ENCODE measurements at regions not wholly inside any gene's neighbourhood (a gene's known extent, or its start where the extent isn't known, plus 50 kb on each side); places are given as distances from the start of the nearest gene placed in this dataset.
"Not testable (repeated sequence)": the region's sequence is repeated elsewhere in the genome, so short reads cannot be mapped to it uniquely, and the experiment has no call there.

DNA sequence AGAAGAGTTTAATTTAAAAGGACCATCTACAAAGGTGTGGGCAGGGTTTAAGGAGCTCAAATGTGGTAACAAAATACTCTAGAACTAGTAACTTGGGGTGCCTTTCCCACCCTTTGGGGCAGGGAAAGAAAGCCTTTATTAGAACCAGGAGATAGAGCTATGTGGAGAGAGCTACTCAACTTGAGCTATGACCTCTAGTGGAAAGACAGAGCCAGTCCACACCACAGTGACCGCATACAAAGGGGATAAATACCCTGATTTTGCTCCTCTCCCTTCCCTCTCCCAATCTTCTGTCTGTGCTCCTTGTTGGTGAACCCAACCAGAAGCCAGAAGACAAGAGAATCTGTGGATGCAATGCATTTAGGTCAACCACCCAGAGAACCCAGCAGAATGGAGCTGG is 54.4 kb upstream of the JAK1 start:
- DNase-seq (ENCODE audit: low read depth in 2 of 2): no peak

DNA sequence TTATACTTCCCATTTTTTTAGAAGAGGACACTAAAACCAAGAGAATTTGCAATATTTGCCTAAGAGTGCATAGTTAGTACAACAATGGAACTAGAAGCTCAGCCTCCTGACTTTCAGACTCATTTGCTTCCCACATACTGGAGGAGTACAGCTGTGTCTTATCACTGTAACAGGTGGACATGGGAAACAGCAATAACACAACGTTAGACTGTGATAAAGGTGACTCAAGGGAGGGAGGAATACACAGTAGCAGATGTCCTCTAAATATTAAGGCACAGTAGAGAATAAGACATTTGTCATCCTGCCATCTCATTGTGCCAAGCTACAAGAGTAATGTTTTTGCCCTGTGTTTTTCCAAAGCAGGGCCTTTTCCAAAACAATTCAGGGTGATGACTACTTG is 55.4 kb upstream of the JAK1 start:
- DNase-seq (ENCODE audit: low read depth in 2 of 2): no peak

DNA sequence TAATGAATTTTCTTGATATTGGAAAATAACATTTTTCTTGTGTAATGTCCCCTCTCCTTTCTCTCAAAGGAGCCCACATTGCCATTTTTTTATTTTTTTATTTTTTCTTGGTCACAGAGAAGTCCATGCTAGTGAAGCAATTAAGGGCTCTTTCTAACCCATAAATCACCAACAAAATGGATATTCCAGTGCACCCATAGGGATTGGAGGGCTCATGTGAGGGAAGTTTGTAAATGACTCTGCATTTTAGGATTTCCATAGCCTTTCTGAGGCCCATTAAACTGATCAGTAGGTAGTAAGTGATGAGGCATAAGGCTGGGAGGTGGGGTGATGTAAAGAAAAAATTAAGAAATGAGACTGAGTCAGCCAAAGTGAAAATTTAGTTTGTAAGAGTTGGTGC is 55.9 kb upstream of the JAK1 start:
- DNase-seq (ENCODE audit: low read depth in 2 of 2): no peak

DNA sequence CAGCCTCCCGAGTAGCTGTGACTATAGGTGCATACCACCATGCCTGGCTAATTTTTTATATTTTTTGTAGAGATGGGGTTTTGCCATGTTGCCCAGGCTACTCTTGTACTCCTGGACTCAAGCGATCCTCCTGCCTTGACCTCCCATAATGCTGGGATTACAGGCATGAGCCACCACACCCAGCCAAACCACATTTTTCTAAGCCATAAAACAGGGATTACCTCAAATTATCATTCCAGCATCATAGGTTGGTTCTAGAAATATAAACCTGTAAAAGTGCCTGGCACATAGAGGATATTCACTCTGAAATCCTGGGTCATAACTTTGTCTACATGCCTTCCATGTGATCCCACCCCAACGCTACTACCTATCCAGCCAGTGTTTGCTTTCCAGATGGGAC is 59.4 kb upstream of the JAK1 start:
- no peak for DNase-seq (ENCODE audit: low read depth in 2 of 2)

- DNase-seq (ENCODE audit: low read depth in 2 of 2): no peak
These were observed 59.9 kb upstream of the JAK1 start for GRCh38 chr1:65026235-65026634.

GRCh38 chr1:65027666-65028358 is 61.5 kb upstream of the JAK1 start:
- DNase-seq (ENCODE audit: low read depth in 2 of 2): no peak

DNA sequence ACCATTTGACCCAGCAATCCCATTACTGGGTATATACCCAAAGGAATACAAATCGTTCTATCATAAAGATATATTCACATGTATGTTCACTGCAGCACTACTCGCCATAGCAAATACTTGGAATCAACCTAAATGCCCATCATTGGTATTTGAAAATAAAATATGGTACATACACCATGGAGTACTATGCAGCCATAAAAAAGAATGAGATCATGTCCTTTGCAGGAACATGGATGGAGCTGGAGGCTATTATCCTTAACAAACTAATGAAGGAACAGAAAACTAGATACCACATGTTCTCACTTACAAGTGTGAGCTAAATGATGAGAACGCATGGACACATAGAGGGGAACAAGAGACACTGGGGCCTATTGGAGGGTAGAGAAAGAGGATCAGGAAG is 63.1 kb upstream of the JAK1 start:
- not testable (repeated sequence) for DNase-seq (ENCODE audit: low read depth in 2 of 2)

DNA sequence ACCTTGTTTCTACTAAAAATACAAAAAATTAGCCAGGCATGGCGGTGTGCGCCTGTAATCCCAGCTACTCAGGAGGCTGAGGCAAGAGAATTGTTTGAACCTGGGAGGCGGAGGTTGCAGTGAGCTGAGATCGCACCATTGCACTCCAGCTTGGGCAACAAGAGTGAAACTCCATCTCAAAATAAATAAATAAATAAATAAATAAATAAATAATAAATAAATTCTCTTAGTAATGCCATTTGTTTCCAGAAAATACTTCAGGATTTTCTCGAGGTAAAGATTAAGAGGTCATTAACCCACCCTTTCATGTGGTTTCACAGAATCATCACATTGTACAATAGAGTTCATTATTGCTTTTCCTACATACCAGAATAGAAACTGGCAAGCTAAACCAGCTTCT is 68.5 kb upstream of the JAK1 start:
- DNase-seq (ENCODE audit: low read depth in 2 of 2): not testable (repeated sequence)

GRCh38 chr1:65036570-65037051 is 70.3 kb upstream of the JAK1 start:
- DNase-seq (ENCODE audit: low read depth in 2 of 2): no peak

GRCh38 chr1:65039066-65039465 is 72.7 kb upstream of the JAK1 start:
- DNase-seq (ENCODE audit: low read depth in 2 of 2): no peak

DNA sequence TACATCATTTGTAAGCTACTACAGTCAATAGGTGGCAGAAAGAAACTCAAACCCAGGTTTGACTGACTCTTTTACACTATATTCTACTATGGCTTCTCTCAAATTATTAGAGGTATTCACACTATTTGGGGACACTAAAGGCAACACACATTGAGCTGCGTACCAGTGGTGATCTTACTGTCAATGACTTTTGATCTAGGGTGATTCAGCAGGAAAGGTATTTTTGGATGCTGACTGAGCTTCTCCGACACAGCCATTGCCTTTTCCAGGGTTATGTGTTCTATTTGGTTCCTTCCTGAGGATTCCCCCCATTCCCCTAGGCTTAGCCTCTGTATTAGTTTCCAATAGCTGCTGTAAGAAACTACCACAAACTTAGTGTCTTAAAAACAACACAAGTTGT is 73.2 kb upstream of the JAK1 start:
- DNase-seq (ENCODE audit: low read depth in 2 of 2): no peak

DNA sequence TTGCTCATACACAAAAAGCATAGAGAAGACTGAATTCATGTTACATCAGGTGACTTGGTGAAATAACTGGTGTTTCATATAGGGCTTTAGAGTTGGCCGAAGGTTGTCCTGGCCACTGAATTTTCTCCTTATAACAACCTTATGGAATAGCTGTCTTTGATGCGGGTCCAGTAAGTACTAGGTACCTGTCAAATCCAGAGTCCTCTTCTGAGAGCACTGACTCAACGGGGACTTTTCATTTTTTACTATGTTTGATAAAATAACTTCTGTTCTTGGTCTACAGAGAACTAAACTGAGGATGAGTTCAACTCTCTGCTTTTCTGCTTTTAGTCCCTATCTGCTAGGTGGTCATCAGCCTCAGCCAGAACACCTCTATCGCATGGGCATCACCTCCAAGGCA is 76.1 kb upstream of the JAK1 start:
- DNase-seq (ENCODE audit: low read depth in 2 of 2): no peak

DNA sequence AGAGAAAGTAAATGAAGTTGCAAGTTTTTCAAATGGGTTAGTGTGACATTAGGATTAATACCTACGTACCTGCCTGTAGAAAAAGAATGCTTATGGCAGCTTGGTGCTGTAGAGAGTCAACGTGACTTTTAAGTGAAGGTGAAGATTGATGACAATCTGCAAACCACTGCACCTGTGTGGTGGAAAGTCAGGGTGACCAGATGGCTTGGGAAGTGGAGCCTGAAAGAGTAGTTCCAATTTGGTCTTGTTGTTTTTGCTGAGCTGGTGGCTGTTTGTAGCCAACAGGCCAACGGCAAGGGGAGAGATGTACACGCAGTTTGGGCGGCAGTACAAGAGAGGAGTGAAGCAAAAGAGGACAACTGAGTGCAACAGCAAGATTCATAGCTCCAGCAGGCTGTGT is 78.1 kb upstream of the JAK1 start:
- DNase-seq (ENCODE audit: low read depth in 2 of 2): no peak

DNA sequence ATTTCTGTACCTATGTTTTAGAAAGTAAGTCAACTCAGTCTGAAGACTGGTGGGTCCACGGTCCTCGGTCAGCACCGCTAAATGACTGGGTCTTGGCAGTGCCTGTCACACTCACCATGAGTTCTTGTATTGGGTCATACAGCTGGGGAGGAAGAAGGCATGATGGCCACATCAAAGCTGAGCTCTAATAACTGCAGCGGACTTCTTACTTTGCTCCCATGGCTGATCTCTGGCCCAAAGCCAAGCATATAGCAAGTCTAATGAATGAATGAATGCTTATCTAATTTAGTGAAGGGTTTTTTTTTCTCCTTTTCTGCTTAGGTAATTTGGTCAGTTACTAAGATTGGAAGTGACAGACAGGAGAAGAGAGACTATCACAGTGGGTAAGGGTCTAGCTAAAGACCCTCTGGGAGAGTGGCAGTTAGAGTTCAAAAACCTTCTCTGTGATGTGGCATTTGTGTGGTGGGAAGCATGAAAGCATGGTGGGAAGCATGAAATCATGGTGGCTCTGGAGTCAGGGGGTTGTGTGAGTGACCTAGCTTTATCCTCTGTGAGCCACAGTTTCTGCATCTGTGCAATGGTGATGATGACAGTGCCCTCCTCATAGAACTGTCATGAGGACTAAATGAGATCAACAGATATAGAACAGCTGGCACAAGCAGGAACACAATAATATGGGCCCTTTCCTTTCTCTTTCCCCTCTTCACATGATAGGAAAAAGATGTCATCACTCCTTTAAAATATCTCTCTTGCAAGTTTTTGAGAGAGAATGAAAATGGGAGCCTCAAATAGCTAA is 78.9 kb upstream of the JAK1 start:
- no peak for DNase-seq (ENCODE audit: low read depth in 2 of 2)

GRCh38 chr1:65048335-65048734 is 82.0 kb upstream of the JAK1 start:
- DNase-seq (ENCODE audit: low read depth in 2 of 2): no peak

- DNase-seq (ENCODE audit: low read depth in 2 of 2): no peak
These were observed 83.8 kb upstream of the JAK1 start for GRCh38 chr1:65049941-65050713.

DNA sequence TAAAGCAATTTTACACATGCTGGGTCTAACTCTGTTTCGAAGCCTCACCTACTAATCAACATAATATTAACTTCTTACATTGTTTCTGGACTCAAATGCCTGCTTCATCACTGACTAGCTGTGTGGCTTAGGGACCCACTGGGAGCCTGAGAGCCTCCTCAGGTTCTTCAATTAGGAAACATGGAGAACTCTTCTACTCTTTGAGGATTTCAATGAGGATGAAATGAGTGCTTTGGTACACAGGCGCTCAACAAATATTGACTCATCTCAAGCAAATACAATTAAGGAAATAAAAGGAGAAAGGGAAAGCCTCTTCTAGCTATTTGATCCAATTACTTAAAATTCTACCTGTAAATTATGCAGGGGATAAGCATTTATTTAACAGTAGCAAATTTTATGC is 84.4 kb upstream of the JAK1 start:
- no peak for DNase-seq (ENCODE audit: low read depth in 2 of 2)

DNA sequence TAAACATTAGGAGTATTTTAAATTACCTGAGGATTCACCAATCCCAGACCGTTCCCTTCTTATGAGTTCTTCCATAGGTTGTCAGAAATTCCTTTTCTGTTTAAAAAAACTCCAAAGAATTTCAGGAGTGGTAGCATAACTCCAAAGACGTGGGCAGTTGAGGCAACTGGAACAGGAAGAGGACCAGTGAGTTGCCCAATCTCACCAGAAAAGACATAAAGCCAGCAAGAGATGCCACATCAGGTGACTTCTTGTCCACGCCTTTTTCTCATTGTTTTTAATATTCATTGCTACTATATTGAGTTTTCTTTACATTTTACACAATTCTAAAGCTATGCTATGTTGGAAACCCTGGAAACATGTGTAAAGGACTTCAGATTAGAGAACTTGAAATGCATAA is 88.1 kb upstream of the JAK1 start:
- no peak for DNase-seq (ENCODE audit: low read depth in 2 of 2)

DNA sequence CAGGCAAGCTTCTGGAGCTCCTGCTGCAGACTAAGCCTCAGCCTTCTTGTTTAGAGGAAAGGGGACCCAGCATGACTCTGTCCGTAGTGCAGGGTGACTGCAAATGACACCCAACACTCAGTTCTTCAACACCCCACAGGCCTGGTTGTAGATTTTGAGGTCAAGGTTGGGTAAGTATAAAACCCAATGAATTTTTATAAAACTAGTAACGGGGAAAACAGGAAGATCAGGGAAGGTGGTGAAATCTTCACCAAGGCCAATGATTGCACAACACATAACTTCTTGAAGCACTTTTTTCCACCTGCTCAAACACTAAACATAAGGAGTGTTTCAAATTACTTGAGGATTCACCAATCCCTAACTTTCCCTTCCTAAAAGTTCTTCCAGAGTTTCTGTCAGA is 89.4 kb upstream of the JAK1 start:
- no peak for DNase-seq (ENCODE audit: low read depth in 2 of 2)

DNA sequence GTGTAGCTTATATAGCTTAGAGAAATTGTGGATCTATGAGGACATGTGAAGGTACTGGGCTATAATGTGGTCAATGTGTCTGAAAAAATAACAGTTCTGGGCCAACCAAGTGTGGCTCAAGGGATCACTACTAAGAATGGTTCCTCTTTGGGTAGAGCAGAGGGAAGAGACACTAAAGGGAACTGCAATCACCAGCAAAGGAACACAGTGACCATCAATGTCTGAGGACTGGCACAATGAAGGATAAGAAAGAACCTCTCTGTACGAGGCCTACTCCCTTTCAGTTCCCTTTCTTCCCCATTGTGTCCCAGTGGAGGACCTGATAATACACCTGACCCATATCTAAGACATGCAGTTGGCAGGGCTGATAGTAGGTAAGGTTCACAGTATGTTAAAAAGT is 89.9 kb upstream of the JAK1 start:
- DNase-seq (ENCODE audit: low read depth in 2 of 2): no peak

GRCh38 chr1:65056866-65057265 is 90.5 kb upstream of the JAK1 start:
- no peak for DNase-seq (ENCODE audit: low read depth in 2 of 2)

- no peak for DNase-seq (ENCODE audit: low read depth in 2 of 2)
These were observed 88.0 kb upstream of the AK4 start for GRCh38 chr1:65059930-65060538.

All from stimulated activated CD8-positive, alpha-beta memory T cell treated with anti-CD3 and anti-CD28 coated beads, Interleukin-7, amount 100 ng/mL, for 4 hours (primary cell).